OCI-LY7 (cell line): ENCODE measurements at regions not wholly inside any gene's neighbourhood (a gene's known extent, or its start where the extent isn't known, plus 50 kb on each side); places are given as distances from the start of the nearest gene placed in this dataset.
"Not testable (repeated sequence)": the region's sequence is repeated elsewhere in the genome, so short reads cannot be mapped to it uniquely, and the experiment has no call there.

Source experiments
- BruUV-seq: library from RNA; stranded (reverse); fragments of 400-500 nt; replicated peaks from 2 replicates; lab custom pipeline; 2021; lab: Mats Ljungman, UMichigan
- CTCF ChIA-PET: fragments of 300-600 bp; sonication (Branson Sonifier 250); formaldehyde crosslinking; loops from one replicate; lab custom pipeline; 2022; ENCODE audit warnings: antibody characterized with exemption; ENCODE audit not compliant: unreplicated experiment; lab: Charles Lee
- POLR2A ChIA-PET: fragments of 300-600 bp; sonication (Branson Sonifier 250); formaldehyde crosslinking; loops from one replicate; lab custom pipeline; 2022; ENCODE audit warnings: antibody characterized with exemption; lab: Charles Lee
- DNase-seq: peaks from one replicate; pipeline ENCODE4 v3.0.0-alpha.2; 2015; ENCODE audit warnings: low spot score
- H2AFZ ChIP-seq: fragments of 200-600 bp; sonication (generic), shearing (Covaris generic); 2 replicates; pipeline ENCODE4 v1.6.1; 2014; ENCODE audit warnings: mild to moderate bottlenecking, antibody characterized with exemption, low read length, moderate library complexity
- H3K27ac ChIP-seq: fragments of 200-600 bp; sonication (generic); 2 replicates; pipeline ENCODE4 v1.5.1; 2014; ENCODE audit warnings: mixed run types, low read depth, mild to moderate bottlenecking, moderate library complexity, low read length, inconsistent platforms; ENCODE audit not compliant: poor library complexity, severe bottlenecking
- H3K36me3 ChIP-seq: fragments of 200-600 bp; sonication (generic); 2 replicates; pipeline ENCODE4 v1.6.1; 2014; ENCODE audit warnings: mild to moderate bottlenecking, antibody characterized with exemption, low read length, moderate library complexity, mixed read lengths; ENCODE audit not compliant: insufficient read depth
- H3K4me1 ChIP-seq: fragments of 200-600 bp; sonication (generic); 2 replicates; pipeline ENCODE4 v1.5.1; 2014; ENCODE audit warnings: mild to moderate bottlenecking, low read length; ENCODE audit not compliant: insufficient read depth, poor library complexity, severe bottlenecking
- H3K4me2 ChIP-seq: fragments of 200-600 bp; sonication (generic); 2 replicates; pipeline ENCODE4 v1.6.1; 2014; ENCODE audit warnings: mild to moderate bottlenecking, low read length
- H3K4me3 ChIP-seq: fragments of 200-600 bp; sonication (generic); 2 replicates; pipeline ENCODE4 v1.5.1; 2014; ENCODE audit warnings: mild to moderate bottlenecking, low read depth, low read length; ENCODE audit not compliant: poor library complexity, severe bottlenecking
- H3K79me2 ChIP-seq: fragments of 200-600 bp; sonication (generic); 2 replicates; pipeline ENCODE4 v1.6.1; 2016; ENCODE audit warnings: low read depth, mild to moderate bottlenecking, low read length, moderate library complexity, mixed read lengths; ENCODE audit not compliant: insufficient read depth
- H3K9me2 ChIP-seq: fragments of 200-600 bp; sonication (generic); 2 replicates; pipeline ENCODE4 v1.6.1; 2016; ENCODE audit warnings: mild to moderate bottlenecking, low read length, mixed read lengths; ENCODE audit not compliant: insufficient read depth
- H3K9me3 ChIP-seq: fragments of 200-600 bp; sonication (generic); 2 replicates; pipeline ENCODE4 v1.6.1; 2014; ENCODE audit warnings: mild to moderate bottlenecking, mixed run types, low read length, mixed read lengths
- H4K20me1 ChIP-seq: fragments of 200-600 bp; sonication (generic); 2 replicates; pipeline ENCODE4 v1.6.1; 2014; ENCODE audit warnings: mild to moderate bottlenecking, antibody characterized with exemption, low read length, moderate library complexity, mixed read lengths; ENCODE audit not compliant: insufficient read depth
- CTCF ChIP-seq: fragments of 200-600 bp; sonication (generic); conservative IDR thresholded peaks from 2 replicates; pipeline ENCODE4 v1.5.1; 2014; ENCODE audit warnings: mild to moderate bottlenecking, antibody characterized with exemption, low read length, moderate library complexity, mixed read lengths
- EZH2phosphoT487 ChIP-seq: fragments of 200-600 bp; sonication (generic); IDR thresholded peaks from 2 replicates; pipeline ENCODE4 v1.6.1; 2018; ENCODE audit warnings: low read depth, borderline replicate concordance, mild to moderate bottlenecking, mixed run types, antibody characterized with exemption, low read length, moderate library complexity, mixed read lengths
- intact Hi-C: fragments of 100-400 bp; cut with micrococcal nuclease; formaldehyde crosslinking; loops from one replicate; pipeline ENCODE4 v1.10.0; 2022; ENCODE audit not compliant: unreplicated experiment

GRCh38 chr1:147348592-147348991 lies 106.1 kb downstream of the CHD1L start:
- H3K4me1 ChIP-seq, H3K36me3 ChIP-seq, H3K27ac ChIP-seq, H3K79me2 ChIP-seq, H3K4me2 ChIP-seq, H2AFZ ChIP-seq, H3K9me3 ChIP-seq, H3K4me3 ChIP-seq, DNase-seq, intact Hi-C loops, CTCF ChIA-PET, H3K9me2 ChIP-seq, BruUV-seq, H4K20me1 ChIP-seq, POLR2A ChIA-PET: not testable (repeated sequence)

GRCh38 chr1:147349533-147349932 lies 107.0 kb downstream of the CHD1L start:
- H3K36me3 ChIP-seq, result no peaks in the 10 kb centered on the region
- H3K79me2 ChIP-seq, result no peaks in the 10 kb centered on the region
- H3K9me2 ChIP-seq, result no peaks in the 10 kb centered on the region
- no peaks in the 10 kb centered on the region for H3K9me3 ChIP-seq
- no peak for TF ChIP-seq CTCF
- TF ChIP-seq EZH2phosphoT487, result no peak
- ChIA-PET POLR2A (interaction anchor here (0.5 to 1.2 kb wide), 2 partner anchors 28 to 288 kb away, joined by 3 read pairs; no protein-coding TSS in a partner anchor), CTCF (no interaction called here)
- H3K4me2 ChIP-seq, result no peak overlapping the region
- no peaks in the 10 kb centered on the region for H3K4me1 ChIP-seq
- no TSS peak for BruUV-seq
- H2AFZ ChIP-seq, result no peak overlapping the region
- DNase-seq, result no peak
- no peak overlapping the region for H3K4me3 ChIP-seq
- no peaks in the 10 kb centered on the region for H4K20me1 ChIP-seq
- no peak overlapping the region for H3K27ac ChIP-seq
- intact Hi-C loops, result no loop called here

GRCh38 chr1:147351140-147351835 lies 108.8 kb downstream of the CHD1L start:
- no peak for TF ChIP-seq CTCF
- H3K4me3 ChIP-seq, result no peak overlapping the region
- BruUV-seq, result no TSS peak
- H3K9me2 ChIP-seq, result no peaks in the 10 kb centered on the region
- no peak overlapping the region for H2AFZ ChIP-seq
- DNase-seq, result no peak
- no peaks in the 10 kb centered on the region for H3K4me1 ChIP-seq
- no peaks in the 10 kb centered on the region for H4K20me1 ChIP-seq
- H3K4me2 ChIP-seq, result no peak overlapping the region
- intact Hi-C loops, result no loop called here
- no peaks in the 10 kb centered on the region for H3K36me3 ChIP-seq
- CTCF ChIA-PET, result no interaction called here
- no peaks in the 10 kb centered on the region for H3K9me3 ChIP-seq
- POLR2A ChIA-PET, result no interaction called here
- H3K27ac ChIP-seq, result no peak overlapping the region
- H3K79me2 ChIP-seq, result no peaks in the 10 kb centered on the region
